HepG2 (cell line): ENCODE measurements at regions not wholly inside any gene's neighbourhood (a gene's known extent, or its start where the extent isn't known, plus 50 kb on each side); places are given as distances from the start of the nearest gene placed in this dataset.

Experiments used
- ATAC-seq: fragments of 200-7000 bp; cut with Tn5 transposase; 3 replicates; pipeline ENCODE4 v1.9.1; 2020; ENCODE audit warnings: mild to moderate bottlenecking, moderate library complexity
- BruUV-seq: library from RNA; stranded (reverse); fragments of 400-500 nt; replicated peaks from 2 replicates; lab custom pipeline; 2021; lab: Mats Ljungman, UMichigan
- CTCF ChIA-PET: fragments of 300-600 bp; formaldehyde crosslinking; extraction: SDS; loops from one replicate; lab custom pipeline; 2021; ENCODE audit warnings: low total read pairs, inconsistent platforms, low intra/inter-chr PET ratio; lab: Yijun Ruan, JAX
- POLR2A ChIA-PET: fragments of 350-600 bp; sonication (Branson Sonifier 250); formaldehyde crosslinking; loops from one replicate; lab custom pipeline; 2020; ENCODE audit warnings: antibody characterized with exemption, inconsistent platforms; lab: Yijun Ruan, JAX
- DNase-seq: peaks from one replicate; pipeline ENCODE4 v3.0.0-alpha.2; 2015; ENCODE audit warnings: low spot score
- FAIRE-seq: peaks from 3 replicates; lab custom pipeline; 2011; peaks lifted over from hg19 to GRCh38; lab: Jason Lieb, UNC
- H2AFZ ChIP-seq: one replicate; pipeline ENCODE4 v1.6.1; 2011; ENCODE audit warnings: low read length, inconsistent platforms
- H3K27ac ChIP-seq: fragments of 300-600 bp; 3 replicates; pipeline ENCODE4 v1.8.0; 2011; ENCODE audit warnings: mixed run types, mild to moderate bottlenecking, mixed read lengths, low read length, inconsistent platforms; ENCODE audit not compliant: insufficient read depth; ENCODE audit errors: extremely low read length
- H3K27me3 ChIP-seq, 2 experiments: fragments of 200-600 bp in 1 of 2; 2 replicates in 1 of 2; 3 replicates in 1 of 2; pipeline versions ENCODE4 v1.6.0 to v1.8.0; 2011; ENCODE audit warnings: low read length in 2 of 2, mild to moderate bottlenecking in 2 of 2, moderate library complexity in 2 of 2, inconsistent platforms in 1 of 2; ENCODE audit not compliant: insufficient read depth in 2 of 2, control insufficient read depth in 1 of 2
- H3K36me3 ChIP-seq, 2 experiments: fragments of 200-600 bp in 1 of 2; replicated peaks in 1 of 2; 2 replicates in 1 of 2; 3 replicates in 1 of 2; pipeline versions ENCODE4 v1.5.1 to v1.8.0; 2011; ENCODE audit warnings: low read length in 2 of 2, inconsistent platforms in 1 of 2; ENCODE audit not compliant: insufficient read depth in 2 of 2, control insufficient read depth in 1 of 2
- H3K4me1 ChIP-seq: 2 replicates; pipeline ENCODE4 v1.5.1; 2012; ENCODE audit warnings: low read length, inconsistent platforms; ENCODE audit not compliant: insufficient read depth
- H3K4me2 ChIP-seq: 2 replicates; pipeline ENCODE4 v1.6.0; 2011; ENCODE audit warnings: low read depth, low read length, inconsistent platforms
- H3K4me3 ChIP-seq, 3 experiments: fragments of 200-600 bp in 1 of 3; sonication (generic), shearing (Covaris generic) in 1 of 3; replicated peaks in 1 of 3; 2 replicates each; pipeline ENCODE4 v1.5.1; 2011 to 2016; ENCODE audit warnings: low read length in 3 of 3, inconsistent platforms in 2 of 3, low read depth in 2 of 3, mild to moderate bottlenecking in 2 of 3, control low read depth in 1 of 3, mixed read lengths in 1 of 3; ENCODE audit not compliant: insufficient read depth in 1 of 3
- H3K79me2 ChIP-seq: one replicate; pipeline ENCODE4 v1.6.1; 2011; ENCODE audit warnings: low read length, inconsistent platforms; ENCODE audit not compliant: insufficient read depth
- H3K9ac ChIP-seq: 2 replicates; pipeline ENCODE4 v1.6.0; 2011; ENCODE audit warnings: mild to moderate bottlenecking, low read depth, low read length, inconsistent platforms; ENCODE audit not compliant: insufficient read depth
- H3K9me3 ChIP-seq: 2 replicates; pipeline ENCODE4 v1.5.1; 2012; ENCODE audit warnings: mild to moderate bottlenecking, low read length
- H4K20me1 ChIP-seq: 2 replicates; pipeline ENCODE4 v1.6.0; 2011; ENCODE audit warnings: inconsistent platforms, mild to moderate bottlenecking, low read length, moderate library complexity; ENCODE audit not compliant: insufficient read depth
- CHCHD3 ChIP-seq: sonication (generic); formaldehyde crosslinking; IDR thresholded peaks from 2 replicates; pipeline ENCODE4 v1.8.0; 2022; ENCODE audit warnings: mild to moderate bottlenecking, missing genetic modification reagents, moderate library complexity
- ZBTB8A ChIP-seq: sonication (generic); formaldehyde crosslinking; IDR thresholded peaks from 2 replicates; pipeline ENCODE4 v1.4.0; 2020; ENCODE audit warnings: mild to moderate bottlenecking, low read depth, missing genetic modification reagents, borderline replicate concordance
- WGBS: methylation state at CpG from one replicate; pipeline ENCODE4 v1.1.6; 2017; ENCODE audit warnings: low lambda C conversion rate; 5-methylcytosine and 5-hydroxymethylcytosine counted together
- in situ Hi-C: cut with HindIII; loops from 2 replicates; pipeline ENCODE4 v1.10.0; 2017; ENCODE audit warnings: low pct_unique_long_range_greater_than_20kb; ENCODE audit not compliant: extremely low pct_ligation_motif_present
- intact Hi-C: fragments of 100-400 bp; cut with micrococcal nuclease; formaldehyde crosslinking; loops from one replicate; pipeline ENCODE4 v1.10.0; 2022; ENCODE audit not compliant: unreplicated experiment
- TF ChIP-seq, protein P1 (sequence below): sonication (generic); formaldehyde crosslinking; IDR thresholded peaks from 2 replicates; pipeline ENCODE4 v1.4.0; 2020; ENCODE audit warnings: missing genetic modification reagents
- TF ChIP-seq, protein P2 (sequence below): IDR thresholded peaks from 2 replicates; pipeline ENCODE4 v1.6.1; 2016; ENCODE audit warnings: low read depth, control low read depth

DNA sequence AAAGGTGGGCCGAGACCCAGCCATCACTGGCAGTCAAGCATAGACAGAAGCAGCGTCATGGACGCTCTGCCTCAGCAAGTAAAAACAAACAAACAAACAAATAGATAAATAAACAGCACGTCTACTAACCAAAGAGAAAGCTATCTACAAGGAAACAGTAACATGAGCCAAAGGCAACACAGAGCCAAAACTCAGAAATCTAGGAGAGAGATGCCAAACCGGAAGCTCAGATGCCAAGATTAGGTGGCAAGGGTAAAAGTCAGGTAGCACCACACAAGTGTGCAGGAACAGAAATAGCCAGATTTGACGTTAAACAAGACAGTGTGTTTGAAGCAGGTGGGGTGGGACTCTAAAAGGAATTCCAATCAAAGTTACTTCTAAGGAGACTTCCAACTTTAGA is 448.3 kb upstream of the NFIA start (continued):
- TF ChIP-seq, protein P1, sequence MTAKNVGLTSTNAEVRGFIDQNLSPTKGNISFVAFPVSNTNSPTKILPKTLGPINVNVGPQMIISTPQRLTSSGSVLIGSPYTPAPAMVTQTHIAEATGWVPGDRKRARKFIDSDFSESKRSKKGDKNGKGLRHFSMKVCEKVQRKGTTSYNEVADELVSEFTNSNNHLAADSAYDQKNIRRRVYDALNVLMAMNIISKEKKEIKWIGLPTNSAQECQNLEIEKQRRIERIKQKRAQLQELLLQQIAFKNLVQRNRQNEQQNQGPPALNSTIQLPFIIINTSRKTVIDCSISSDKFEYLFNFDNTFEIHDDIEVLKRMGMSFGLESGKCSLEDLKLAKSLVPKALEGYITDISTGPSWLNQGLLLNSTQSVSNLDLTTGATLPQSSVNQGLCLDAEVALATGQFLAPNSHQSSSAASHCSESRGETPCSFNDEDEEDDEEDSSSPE = no peak
- TF ChIP-seq, all 625 proteins: peak for 0

DNA sequence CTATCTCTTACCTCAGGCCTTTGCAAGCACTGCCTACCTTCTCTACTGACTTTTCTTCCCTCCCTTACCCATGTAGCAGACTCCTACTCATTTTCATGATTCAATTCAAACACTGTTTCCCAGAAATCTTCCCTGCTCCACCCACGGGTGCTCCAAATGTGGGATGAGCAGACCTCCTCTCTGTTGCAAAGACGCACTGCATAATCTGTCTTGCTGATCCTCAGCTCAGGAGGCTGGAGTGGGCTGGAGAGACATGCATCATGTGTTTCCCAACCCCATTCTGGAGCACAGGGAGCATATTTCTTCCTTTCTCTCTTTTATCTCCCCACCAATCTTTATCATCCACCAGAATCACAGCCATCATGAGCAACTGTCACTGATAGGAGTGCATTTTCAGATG is 459.9 kb upstream of the NFIA start:
- Histone ChIP-seq H3K27me3 (peaks cover 0 to 3% of the 10 kb centered on the region in 2 experiments; a peak in 2 of 5 replicates), H3K27ac (no peak overlapping the region), H3K9me3 (no peaks in the 10 kb centered on the region), H2AFZ (no peak overlapping the region), H3K4me1 (no peaks in the 10 kb centered on the region), H3K4me2 (no peak overlapping the region), H3K79me2 (no peaks in the 10 kb centered on the region), H3K4me3 (no peak overlapping the region), H3K36me3 (no peaks in the 10 kb centered on the region), H3K9ac (no peak overlapping the region), H4K20me1 (no peaks in the 10 kb centered on the region)
- no peak for DNase-seq
- no peak for TF ChIP-seq CHCHD3
- no peak for TF ChIP-seq ZBTB8A (CRISPR knock-in tag)
- TF ChIP-seq, protein P2, sequence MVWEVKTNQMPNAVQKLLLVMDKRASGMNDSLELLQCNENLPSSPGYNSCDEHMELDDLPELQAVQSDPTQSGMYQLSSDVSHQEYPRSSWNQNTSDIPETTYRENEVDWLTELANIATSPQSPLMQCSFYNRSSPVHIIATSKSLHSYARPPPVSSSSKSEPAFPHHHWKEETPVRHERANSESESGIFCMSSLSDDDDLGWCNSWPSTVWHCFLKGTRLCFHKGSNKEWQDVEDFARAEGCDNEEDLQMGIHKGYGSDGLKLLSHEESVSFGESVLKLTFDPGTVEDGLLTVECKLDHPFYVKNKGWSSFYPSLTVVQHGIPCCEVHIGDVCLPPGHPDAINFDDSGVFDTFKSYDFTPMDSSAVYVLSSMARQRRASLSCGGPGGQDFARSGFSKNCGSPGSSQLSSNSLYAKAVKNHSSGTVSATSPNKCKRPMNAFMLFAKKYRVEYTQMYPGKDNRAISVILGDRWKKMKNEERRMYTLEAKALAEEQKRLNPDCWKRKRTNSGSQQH (CRISPR knock-in tag) = no peak
- WGBS = 8% methylated on average over 2 of the region's 2 CpGs
- BruUV-seq = no TSS peak
- FAIRE-seq = no peak
- intact Hi-C loops = no loop called here
- in situ Hi-C loops = no loop called here
- ChIA-PET POLR2A (no interaction called here), CTCF (no interaction called here)
- no peak for ATAC-seq
